ENCODE measurements at regions not wholly inside any gene's neighbourhood (a gene's known extent, or its start where the extent isn't known, plus 50 kb on each side); places are given as distances from the start of the nearest gene placed in this dataset.

DNA sequence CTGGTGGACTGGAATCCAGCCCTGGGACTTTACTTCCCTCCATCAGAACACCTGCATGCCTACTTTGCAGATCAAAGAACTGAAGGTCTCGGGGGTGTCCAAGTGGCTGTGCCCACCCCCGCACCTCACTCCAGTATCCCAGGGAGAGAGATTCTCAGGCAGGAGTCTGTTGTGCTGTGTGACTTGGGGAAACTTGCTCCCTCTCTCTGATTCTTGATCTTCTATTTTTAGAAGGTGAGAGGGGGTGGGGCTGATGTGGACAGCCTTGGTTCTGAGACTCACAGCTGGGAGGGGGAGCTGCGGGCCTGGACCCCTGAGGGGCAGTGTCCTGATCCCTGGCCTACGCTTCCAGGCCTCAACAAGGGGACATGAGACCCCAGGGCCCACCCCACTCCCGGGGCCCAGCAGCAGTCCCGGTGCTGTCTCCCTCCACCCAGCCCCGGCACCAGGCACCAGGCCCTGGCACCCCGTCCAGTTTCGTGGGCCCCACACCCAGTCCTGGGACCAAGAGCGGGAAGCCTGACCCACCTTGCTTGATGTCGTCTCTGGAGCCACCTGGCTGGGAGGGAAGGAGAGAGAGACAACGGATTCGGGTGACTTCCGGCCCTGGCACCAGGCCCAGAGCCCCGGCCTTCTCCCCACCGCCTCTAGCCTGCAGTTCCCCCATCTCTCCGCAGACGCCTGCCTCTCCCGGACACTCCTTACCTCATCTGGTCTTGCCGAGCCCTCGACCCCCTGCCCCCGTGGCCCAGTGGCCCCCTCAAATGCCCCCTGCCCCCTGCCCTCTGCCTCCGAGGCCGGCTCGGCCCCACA lies 74.0 kb upstream of the SPTLC1 start:
- DNase-seq = no peak
- H3K9me3 ChIP-seq = no peaks in the 10 kb centered on the region
- H3K27me3 ChIP-seq = no peaks in the 10 kb centered on the region
- H3K36me3 ChIP-seq = no peaks in the 10 kb centered on the region
- no peak overlapping the region for H3K4me3 ChIP-seq

DNA sequence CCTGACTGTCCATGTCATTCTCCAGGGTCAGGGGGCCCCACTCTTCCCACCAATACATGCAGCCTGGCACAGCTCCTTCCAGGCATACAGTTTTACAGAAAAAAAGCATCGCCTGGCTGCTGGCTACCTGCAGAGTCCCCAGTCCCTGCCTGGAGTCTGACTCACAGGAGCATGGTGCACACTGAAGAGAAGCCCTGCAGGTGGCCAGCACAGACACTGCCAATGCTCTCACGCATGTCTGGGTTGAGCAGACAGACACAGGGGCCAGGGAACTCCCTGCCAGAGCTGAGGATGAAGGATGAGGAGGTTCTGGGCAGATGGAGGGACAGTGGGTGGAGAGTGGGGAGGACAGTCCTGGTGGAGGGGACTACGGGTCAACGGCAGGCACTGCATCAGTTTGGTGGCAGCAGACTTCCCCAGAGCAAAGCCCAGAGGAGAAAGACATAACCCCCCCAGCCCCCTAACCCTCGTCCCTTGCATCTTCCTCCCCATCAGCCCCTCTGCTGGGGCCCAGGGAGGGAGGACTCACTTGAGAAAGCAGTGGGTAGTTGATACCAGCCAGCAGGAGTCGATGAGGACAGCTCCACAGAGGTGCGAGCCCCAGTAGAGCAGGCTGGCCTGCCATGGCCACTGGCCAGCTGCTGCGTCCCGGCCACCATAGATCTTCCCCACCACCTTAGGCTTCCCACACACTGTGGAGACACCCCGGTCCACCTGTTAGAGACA lies 72.9 kb upstream of the SPTLC1 start:
- no peaks in the 10 kb centered on the region for H3K36me3 ChIP-seq
- H3K4me3 ChIP-seq = no peak overlapping the region
- DNase-seq = peak; percentile 23
- no peaks in the 10 kb centered on the region for H3K9me3 ChIP-seq
- no peaks in the 10 kb centered on the region for H3K27me3 ChIP-seq

DNA sequence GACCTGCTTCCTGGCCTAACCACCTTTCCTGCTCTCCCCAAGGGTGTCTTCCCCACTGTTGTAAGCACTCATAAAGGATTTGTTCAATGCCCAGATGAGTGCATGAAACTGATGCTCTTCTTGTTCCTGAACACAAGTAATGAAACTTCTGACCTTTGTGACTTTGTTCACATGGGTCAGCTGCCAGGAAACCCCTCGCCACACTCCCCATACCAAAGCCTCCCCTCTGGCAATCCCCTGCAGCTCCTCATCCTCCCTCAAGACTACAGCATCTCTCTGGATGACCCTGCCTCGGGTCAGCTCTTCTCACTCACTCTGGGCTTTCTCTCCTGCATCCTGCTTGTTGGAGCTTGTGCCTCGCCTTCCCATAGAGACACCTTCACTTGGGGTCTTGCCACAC lies 72.2 kb upstream of the SPTLC1 start:
- no peak for DNase-seq
- no peaks in the 10 kb centered on the region for H3K36me3 ChIP-seq
- no peaks in the 10 kb centered on the region for H3K9me3 ChIP-seq
- H3K27me3 ChIP-seq = no peaks in the 10 kb centered on the region
- H3K4me3 ChIP-seq = no peak overlapping the region

DNA sequence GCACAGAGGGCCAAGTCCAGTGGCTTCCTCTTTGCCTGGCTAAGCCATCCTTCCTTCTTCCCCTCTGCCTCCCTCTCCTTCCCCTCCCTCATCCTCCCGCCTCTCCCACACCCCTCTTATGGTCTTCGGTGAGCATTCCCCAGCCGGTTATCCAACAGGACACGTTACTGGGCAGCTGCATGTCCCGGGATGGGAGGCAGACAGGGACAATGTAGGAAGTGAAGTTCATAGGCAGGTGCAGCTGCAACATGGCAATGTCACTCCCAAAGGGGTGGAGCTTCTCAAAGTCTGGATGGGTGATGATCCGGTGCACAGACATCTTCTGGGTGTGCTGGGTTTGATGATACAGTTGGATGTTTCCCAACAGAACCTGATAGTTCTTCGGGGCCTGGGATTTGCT lies 71.4 kb upstream of the SPTLC1 start:
- no peak overlapping the region for H3K4me3 ChIP-seq
- no peaks in the 10 kb centered on the region for H3K9me3 ChIP-seq
- no peak for DNase-seq
- H3K36me3 ChIP-seq = no peaks in the 10 kb centered on the region
- no peaks in the 10 kb centered on the region for H3K27me3 ChIP-seq

DNA sequence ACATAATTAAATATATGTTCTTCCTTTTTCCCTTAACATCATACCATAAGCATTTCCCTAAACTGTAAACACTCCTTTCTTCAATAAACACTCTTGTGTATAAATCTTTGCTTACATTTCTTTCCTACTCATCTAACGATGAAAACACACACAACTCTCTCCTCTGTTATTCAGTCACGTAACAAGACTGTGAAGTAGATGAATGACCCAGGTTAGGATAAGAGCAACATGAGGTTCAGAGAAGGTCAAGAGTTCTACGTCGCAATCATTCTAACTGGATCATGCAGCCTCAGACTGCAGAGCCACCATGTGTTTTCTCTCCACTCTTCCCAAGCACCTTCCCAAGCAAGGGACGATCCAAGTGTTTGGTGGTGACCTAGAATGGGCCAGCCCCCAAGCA lies 70.5 kb upstream of the SPTLC1 start:
- no peaks in the 10 kb centered on the region for H3K36me3 ChIP-seq
- no peaks in the 10 kb centered on the region for H3K27me3 ChIP-seq
- DNase-seq = no peak
- no peak overlapping the region for H3K4me3 ChIP-seq
- no peaks in the 10 kb centered on the region for H3K9me3 ChIP-seq

DNA sequence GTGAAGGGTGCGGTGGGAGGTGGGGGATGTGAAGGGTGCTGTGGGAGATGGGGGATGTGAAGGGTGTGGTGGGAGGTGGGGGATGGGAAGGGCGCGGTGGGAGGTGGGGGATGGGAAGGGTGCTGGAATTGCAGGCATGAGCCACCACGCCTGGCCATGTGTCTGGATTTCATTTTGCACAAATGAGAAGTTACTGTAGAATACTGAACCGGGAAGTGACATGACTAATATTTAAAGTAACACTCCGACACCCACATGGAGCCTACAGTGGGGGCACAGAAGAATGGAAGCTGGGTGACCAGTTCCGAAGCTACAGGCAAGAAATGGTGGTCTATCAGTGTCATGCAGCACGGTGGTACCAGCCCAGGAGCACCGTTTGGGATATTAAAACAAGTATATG lies 69.9 kb upstream of the SPTLC1 start:
- H3K27me3 ChIP-seq = no peaks in the 10 kb centered on the region
- DNase-seq = no peak
- H3K36me3 ChIP-seq = no peaks in the 10 kb centered on the region
- no peak overlapping the region for H3K4me3 ChIP-seq
- H3K9me3 ChIP-seq = no peaks in the 10 kb centered on the region

DNA sequence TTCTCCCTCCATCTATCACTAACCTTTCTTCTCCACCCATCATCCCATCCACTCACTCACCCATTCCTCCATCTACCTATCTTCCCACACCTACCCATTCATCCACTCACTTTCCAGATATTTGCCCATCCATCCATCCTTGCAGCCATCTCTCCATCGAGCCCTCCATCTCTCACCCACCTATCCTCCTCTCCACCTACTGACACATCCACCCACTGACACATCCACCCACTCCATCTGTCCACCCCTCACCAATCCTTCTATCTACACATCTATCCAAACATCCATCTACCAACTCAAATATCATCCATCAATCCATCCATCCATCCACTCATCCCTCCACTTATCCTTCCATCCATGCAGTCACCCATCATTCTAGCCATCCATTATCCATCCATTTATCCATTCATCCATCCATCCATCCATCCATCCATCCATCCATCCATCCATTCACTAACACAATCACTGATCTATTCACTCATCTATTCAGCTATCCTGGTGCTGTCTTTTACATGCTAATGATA lies 68.9 kb upstream of the SPTLC1 start:
- no peak for DNase-seq
- Histone ChIP-seq H3K27me3 (no peaks in the 10 kb centered on the region), H3K4me3 (no peak overlapping the region), H3K36me3 (no peaks in the 10 kb centered on the region), H3K9me3 (no peaks in the 10 kb centered on the region)

DNA sequence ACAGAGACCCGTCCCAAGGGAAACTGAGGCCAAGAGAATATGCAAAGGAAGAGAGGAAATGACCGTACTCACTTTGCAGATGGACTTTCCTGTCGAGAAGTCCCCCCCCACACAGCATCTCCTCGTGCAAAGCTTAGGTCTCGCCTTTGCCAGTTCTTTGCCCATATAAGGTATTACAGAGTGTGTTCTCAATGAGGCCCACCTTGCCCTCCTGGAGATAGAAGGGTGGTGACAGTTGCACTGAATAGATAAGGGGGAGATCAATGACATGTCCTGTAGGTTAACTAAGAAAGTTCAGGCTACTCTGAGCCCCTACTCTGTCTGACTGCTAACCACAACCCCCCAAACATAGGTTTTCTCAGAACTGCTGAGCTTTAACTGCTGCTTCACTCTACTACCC lies 68.2 kb upstream of the SPTLC1 start:
- Histone ChIP-seq H3K9me3 (no peaks in the 10 kb centered on the region), H3K36me3 (no peaks in the 10 kb centered on the region), H3K4me3 (no peak overlapping the region), H3K27me3 (no peaks in the 10 kb centered on the region)
- no peak for DNase-seq

DNA sequence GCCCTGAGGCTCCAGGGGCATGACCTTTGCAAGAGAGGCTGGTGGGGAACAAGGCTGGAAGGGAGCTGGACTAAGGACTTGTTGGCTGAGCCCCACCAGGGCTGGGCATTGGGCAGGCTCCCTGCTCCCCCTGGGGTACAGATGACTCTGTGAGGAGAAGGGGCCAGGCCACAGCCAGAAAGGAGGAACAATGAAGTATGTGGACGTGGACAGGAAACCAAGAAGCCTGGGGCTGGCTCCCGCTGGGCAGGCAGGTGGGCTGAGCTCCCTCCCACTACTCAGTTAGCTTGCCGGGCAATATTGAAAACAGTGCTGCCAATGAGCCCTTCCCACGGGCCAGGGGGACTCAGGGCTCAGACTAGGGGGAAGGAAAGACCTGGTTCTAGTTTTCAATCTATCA lies 66.1 kb upstream of the SPTLC1 start:
- no peak for DNase-seq
- Histone ChIP-seq H3K4me3 (no peak overlapping the region), H3K36me3 (no peaks in the 10 kb centered on the region), H3K27me3 (no peaks in the 10 kb centered on the region), H3K9me3 (no peaks in the 10 kb centered on the region)

DNA sequence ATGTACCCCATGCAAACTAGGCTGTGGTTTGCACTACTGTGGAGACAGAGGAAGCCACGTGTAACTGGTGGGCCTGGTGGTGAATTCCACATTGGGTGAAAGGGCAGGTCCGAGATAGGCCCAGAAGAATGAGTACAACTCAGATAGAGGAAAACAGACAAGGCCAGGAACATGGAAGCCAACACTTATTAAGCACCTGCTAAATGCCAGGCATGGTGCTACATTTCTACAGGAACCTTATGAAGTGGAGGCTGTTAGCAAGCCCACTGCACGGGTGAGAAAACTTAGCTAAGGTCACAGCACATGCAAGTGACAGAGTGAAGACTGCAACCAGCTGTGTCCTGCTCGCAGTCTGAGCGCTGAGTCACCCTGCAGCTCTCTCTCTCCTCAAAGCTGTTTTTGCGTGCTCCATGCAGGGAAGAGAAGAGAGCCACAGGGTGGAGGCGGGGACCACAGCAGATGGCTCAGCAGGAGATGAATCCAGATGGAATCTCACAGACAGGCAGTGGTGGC lies 65.5 kb upstream of the SPTLC1 start:
- Histone ChIP-seq H3K9me3 (no peaks in the 10 kb centered on the region), H3K27me3 (no peaks in the 10 kb centered on the region), H3K4me3 (no peak overlapping the region), H3K36me3 (no peaks in the 10 kb centered on the region)
- peak; percentile 71 for DNase-seq

DNA sequence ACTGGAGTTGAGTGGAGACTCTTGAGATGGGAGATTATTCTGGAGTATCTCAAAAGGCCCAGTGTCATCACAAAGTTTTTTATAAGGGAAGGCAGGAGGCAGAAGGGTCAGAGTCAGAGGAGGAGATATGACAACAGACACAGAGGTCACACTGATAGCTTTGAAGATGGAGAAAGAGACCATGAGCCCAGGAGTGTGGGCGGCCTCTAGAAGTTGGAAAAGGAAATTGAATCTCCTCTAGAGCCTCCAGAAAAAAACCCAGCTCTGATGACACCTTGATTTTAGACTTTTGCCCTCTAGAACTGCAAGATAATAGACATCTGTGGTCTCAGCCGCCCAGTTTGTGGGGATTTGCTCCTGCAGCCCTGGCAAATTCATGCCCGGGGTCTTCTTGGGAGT lies 64.8 kb upstream of the SPTLC1 start:
- H3K36me3 ChIP-seq = no peaks in the 10 kb centered on the region
- H3K27me3 ChIP-seq = no peaks in the 10 kb centered on the region
- H3K9me3 ChIP-seq = no peaks in the 10 kb centered on the region
- no peak for DNase-seq
- H3K4me3 ChIP-seq = no peak overlapping the region

DNA sequence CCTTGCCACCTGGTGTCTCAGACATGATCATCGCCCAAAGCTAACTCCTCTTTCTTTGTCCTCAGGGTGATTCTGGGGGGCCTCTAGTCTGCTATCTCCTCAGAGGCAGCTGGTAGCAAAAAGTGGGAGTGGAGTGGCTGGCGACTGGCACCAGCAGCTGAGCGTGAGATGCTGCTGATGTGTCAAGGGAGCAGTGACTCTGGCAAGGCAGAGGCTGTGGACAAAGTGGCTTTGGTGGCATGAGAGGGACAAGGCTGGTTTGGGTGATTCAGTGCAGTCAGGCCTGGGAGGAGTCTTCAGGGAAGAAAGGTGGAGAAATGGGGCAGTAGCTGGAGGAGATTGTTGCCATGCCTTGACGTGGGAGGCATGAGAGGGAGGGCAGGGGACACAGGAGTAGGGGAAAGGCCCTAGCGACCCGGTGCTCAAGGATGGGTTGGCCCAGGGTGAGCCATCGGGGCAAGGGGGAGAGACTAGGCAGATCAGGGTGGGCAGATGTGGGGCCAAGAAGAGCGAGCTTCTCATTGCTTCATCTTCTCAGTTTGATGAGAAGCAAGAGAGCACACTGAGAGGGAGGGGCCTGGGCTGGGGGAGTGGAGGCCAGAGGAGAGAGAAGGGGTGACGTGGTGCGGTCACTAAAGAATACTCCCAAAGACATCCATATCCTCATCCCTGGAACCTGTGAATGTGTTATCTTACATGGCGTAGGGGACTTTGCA lies 64.2 kb upstream of the SPTLC1 start:
- Histone ChIP-seq H3K36me3 (no peaks in the 10 kb centered on the region), H3K27me3 (no peaks in the 10 kb centered on the region)
- DNase-seq = no peak

DNA sequence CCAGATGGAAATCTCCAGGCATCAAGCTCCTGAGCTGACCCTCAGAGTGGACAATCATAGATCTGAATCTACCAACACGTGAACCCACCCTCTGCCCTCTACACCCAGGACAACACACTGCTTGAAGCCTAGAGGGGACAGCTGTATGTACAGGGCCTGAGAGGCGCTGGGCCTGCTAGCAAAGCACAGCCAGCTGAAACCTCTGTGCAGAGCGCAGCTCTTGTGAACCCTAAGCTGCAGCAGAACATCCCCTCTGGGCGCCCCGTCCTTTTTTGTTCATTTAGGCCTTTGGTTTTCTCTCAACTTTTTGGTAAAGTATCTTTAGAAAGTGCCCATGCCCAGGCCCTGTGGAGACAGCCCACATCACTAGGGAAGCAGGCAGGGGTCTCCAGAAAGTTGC lies 62.4 kb upstream of the SPTLC1 start:
- no peaks in the 10 kb centered on the region for H3K27me3 ChIP-seq
- H3K4me3 ChIP-seq = no peak overlapping the region
- DNase-seq = no peak
- H3K9me3 ChIP-seq = peaks cover 3% of the 10 kb centered on the region; the same call in 1 of the 2 replicates
- H3K36me3 ChIP-seq = no peaks in the 10 kb centered on the region

More for the DNA sequence above, 64.2 kb upstream of the SPTLC1 start:
- no peaks in the 10 kb centered on the region for H3K9me3 ChIP-seq
- H3K4me3 ChIP-seq = no peak overlapping the region

DNA sequence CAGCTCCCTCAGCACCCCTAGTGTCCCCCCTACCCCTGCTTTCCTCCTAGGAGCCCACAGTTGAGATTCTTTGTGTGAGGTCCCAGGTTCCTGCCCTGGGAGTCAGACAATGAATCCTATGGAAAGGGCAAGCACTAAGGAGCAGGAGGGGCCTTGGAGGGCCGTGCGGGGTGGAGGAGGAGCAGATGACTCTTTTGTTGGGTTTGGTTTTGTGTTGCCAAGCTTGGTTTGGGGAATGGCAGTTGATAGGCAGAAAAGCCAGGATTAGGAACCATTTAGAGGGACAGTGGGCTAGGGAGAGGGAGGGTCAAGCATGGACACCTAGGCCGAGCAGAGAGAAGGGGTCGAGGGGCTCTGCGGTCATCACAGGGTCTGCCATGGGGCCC lies 61.6 kb upstream of the SPTLC1 start:
- Histone ChIP-seq H3K27me3 (no peaks in the 10 kb centered on the region), H3K9me3 (peaks cover 3% of the 10 kb centered on the region; the same call in 1 of the 2 replicates), H3K36me3 (no peaks in the 10 kb centered on the region), H3K4me3 (no peak overlapping the region)
- DNase-seq = no peak

DNA sequence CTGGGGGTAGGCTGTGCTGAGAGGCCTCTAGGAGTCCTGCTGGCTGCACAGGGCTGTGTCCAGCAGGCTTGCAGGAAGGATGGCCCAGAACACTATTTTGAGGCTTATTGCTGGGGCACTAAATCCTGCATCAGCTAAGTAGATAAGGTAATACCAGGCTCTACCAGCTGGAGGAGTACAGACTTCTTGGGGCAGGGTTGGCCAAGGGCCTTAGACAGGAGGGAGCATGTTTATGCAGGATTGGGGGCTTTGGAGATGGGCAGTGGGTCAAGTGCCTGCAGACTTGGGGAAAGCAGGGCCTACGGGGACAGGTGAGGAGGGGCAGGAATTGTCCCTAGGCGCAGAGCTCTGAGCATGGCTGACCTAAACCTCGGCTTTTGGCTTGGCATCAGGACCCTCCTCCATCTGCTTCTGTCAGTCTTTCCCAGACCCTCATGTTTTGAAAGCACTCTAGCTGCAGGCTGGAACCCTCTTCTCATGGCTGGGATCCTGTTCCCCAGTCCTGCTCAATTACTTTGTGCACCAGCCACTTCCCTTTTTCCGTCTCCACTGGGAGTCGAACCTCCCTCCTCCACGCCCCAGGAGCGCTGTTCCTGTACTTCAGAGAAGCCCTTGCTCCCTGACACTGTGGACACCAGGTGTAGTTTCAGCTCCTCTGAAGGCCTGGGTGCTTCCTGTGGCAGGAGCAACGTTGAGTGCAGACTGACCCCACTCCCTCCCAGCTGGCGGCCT lies 61.0 kb upstream of the SPTLC1 start:
- no peaks in the 10 kb centered on the region for H3K27me3 ChIP-seq
- no peak for DNase-seq
- peaks cover 3% of the 10 kb centered on the region; the same call in 1 of the 2 replicates for H3K9me3 ChIP-seq
- H3K36me3 ChIP-seq = no peaks in the 10 kb centered on the region
- no peak overlapping the region for H3K4me3 ChIP-seq

DNA sequence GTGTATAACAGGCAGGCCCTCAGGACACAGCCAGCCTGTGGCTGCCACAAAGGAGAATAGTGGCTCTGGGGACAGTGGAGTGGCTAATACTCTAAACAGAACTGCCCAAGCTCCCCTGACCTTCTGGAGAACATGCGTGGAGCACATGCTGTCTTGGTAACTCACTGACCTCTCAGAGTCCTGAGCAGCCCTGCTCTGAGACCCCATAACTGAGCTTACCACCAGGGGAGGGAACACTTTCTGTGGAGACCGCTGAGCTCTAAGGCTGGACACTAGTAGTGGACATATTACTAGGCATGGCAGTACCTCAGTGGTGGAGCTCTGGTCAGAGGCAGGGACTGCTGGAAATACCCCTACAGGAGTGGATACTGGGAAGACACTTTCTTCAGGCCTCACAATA lies 60.2 kb upstream of the SPTLC1 start:
- peaks cover 3% of the 10 kb centered on the region; the same call in 1 of the 2 replicates for H3K9me3 ChIP-seq
- no peak overlapping the region for H3K4me3 ChIP-seq
- no peak for DNase-seq
- H3K27me3 ChIP-seq = no peaks in the 10 kb centered on the region
- H3K36me3 ChIP-seq = no peaks in the 10 kb centered on the region

All from MG63 (cell line).